ENCODE measurements at regions not wholly inside any gene's neighbourhood (a gene's known extent, or its start where the extent isn't known, plus 50 kb on each side); places are given as distances from the start of the nearest gene placed in this dataset.

DNA sequence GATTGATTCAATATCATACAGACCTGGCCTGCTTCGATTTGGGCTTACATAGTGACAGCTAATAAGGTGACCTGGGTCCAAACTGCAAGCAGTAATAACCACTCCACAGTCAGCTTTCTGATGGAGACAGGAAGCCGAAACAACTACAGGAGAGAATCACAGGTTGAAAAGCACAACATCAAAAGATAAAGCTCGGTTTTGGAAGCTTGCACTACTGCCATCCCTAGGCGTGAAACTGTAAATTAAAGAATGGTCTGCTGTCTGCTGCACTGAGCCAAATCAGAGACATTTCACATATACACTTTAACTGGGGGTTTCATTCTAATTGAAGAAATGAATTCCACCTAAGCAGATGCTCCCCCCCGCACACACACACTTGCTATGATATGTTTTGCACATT lies 116.3 kb downstream of the DHX15 start:
- POLR2A ChIA-PET (ENCODE audit: partially characterized antibody), result interaction anchor here (0.7 to 3.3 kb wide), 5 partner anchors 11 to 562 kb away, joined by 3 to 19 read pairs (median 3); no protein-coding TSS in a partner anchor
- TF ChIP-seq, protein P1, sequence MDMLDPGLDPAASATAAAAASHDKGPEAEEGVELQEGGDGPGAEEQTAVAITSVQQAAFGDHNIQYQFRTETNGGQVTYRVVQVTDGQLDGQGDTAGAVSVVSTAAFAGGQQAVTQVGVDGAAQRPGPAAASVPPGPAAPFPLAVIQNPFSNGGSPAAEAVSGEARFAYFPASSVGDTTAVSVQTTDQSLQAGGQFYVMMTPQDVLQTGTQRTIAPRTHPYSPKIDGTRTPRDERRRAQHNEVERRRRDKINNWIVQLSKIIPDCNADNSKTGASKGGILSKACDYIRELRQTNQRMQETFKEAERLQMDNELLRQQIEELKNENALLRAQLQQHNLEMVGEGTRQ (IDR thresholded peaks at IDR 0.05; ENCODE audit: low read length), result no peak
- TF ChIP-seq, protein P2, sequence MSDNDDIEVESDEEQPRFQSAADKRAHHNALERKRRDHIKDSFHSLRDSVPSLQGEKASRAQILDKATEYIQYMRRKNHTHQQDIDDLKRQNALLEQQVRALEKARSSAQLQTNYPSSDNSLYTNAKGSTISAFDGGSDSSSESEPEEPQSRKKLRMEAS (IDR thresholded peaks at IDR 0.05), result no peak
- TF ChIP-seq CEBPB (IDR thresholded peaks at IDR 0.05; ENCODE audit: low read depth, low read length) (no peak), SUZ12 (IDR thresholded peaks at IDR 0.05; ENCODE audit: low read length) (no peak), SP1 (IDR thresholded peaks at IDR 0.05; ENCODE audit: low read depth, low read length) (no peak), SIN3A (conservative IDR thresholded peaks at IDR 0.05 in 1 of 2, IDR thresholded peaks at IDR 0.05 in 1 of 2; ENCODE audit: low read depth in 1 of 2, low read length in 2 of 2) (no peak), CTBP2 (IDR thresholded peaks at IDR 0.05; ENCODE audit: borderline replicate concordance, insufficient read depth, insufficient read length, low read length) (no peak), RAD21 (IDR thresholded peaks at IDR 0.05 in 1 of 2, conservative IDR thresholded peaks at IDR 0.05 in 1 of 2; ENCODE audit: low read depth in 2 of 2, low read length in 2 of 2) (no peak)
- TF ChIP-seq, protein P3, sequence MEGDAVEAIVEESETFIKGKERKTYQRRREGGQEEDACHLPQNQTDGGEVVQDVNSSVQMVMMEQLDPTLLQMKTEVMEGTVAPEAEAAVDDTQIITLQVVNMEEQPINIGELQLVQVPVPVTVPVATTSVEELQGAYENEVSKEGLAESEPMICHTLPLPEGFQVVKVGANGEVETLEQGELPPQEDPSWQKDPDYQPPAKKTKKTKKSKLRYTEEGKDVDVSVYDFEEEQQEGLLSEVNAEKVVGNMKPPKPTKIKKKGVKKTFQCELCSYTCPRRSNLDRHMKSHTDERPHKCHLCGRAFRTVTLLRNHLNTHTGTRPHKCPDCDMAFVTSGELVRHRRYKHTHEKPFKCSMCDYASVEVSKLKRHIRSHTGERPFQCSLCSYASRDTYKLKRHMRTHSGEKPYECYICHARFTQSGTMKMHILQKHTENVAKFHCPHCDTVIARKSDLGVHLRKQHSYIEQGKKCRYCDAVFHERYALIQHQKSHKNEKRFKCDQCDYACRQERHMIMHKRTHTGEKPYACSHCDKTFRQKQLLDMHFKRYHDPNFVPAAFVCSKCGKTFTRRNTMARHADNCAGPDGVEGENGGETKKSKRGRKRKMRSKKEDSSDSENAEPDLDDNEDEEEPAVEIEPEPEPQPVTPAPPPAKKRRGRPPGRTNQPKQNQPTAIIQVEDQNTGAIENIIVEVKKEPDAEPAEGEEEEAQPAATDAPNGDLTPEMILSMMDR (IDR thresholded peaks at IDR 0.05; ENCODE audit: control extremely low read depth in 1 of 3, insufficient read depth in 1 of 3, low read depth in 1 of 3, low read length in 3 of 3), result no peak

More for the DNA sequence above, 116.3 kb downstream of the DHX15 start:
- FAIRE-seq, result no peak
- Histone ChIP-seq H4K20me1 (replicated peaks in 1 of 2; ENCODE audit: control insufficient read depth in 1 of 2, insufficient read depth in 2 of 2, low read length in 2 of 2) (peaks cover 0 to 1% of the 10 kb centered on the region in 2 experiments), H3K18ac (ENCODE audit: extremely low read depth, low read length) (no peak overlapping the region), H3K4me3 (ENCODE audit: extremely low read depth in 1 of 4, insufficient read depth in 2 of 4, low read depth in 3 of 4, low read length in 4 of 4) (no peak overlapping the region), H4K91ac (replicated peaks; ENCODE audit: insufficient read length, low read length) (no peak overlapping the region), H3K4ac (replicated peaks; ENCODE audit: insufficient read length, low read depth, low read length) (no peak overlapping the region), H3K9me3 (ENCODE audit: insufficient read depth in 2 of 2, low read depth in 1 of 2, low read length in 1 of 2) (no peaks in the 10 kb centered on the region), H3K56ac (replicated peaks; ENCODE audit: insufficient read length, low read depth, low read length) (no peak overlapping the region), H3K4me2 (ENCODE audit: insufficient read depth in 1 of 2, low read depth in 2 of 2, low read length in 2 of 2) (no peak overlapping the region), H2AFZ (ENCODE audit: low read length) (no peak overlapping the region), H2BK15ac (ENCODE audit: low read length) (no peak overlapping the region), H3K9ac (replicated peaks in 1 of 4; ENCODE audit: extremely low read depth in 1 of 4, low read depth in 3 of 4, low read length in 3 of 4) (no peak overlapping the region), H4K5ac (ENCODE audit: insufficient read length, low read depth, low read length) (no peak overlapping the region), H3K79me1 (ENCODE audit: low read depth, low read length) (no peaks in the 10 kb centered on the region), H3K23ac (ENCODE audit: insufficient read length) (no peak overlapping the region), H3K36me3 (ENCODE audit: control insufficient read depth in 2 of 4, insufficient read depth in 4 of 4, low read length in 3 of 4) (no peaks in the 10 kb centered on the region; a peak in 1 of 8 replicates), H2BK120ac (replicated peaks; ENCODE audit: low read depth, low read length) (no peak overlapping the region), H3K14ac (ENCODE audit: insufficient read length) (no peak overlapping the region), H3K27me3 (replicated peaks in 1 of 4; ENCODE audit: control insufficient read depth in 3 of 4, extremely low read depth in 1 of 4, insufficient read depth in 3 of 4, low read length in 3 of 4) (peaks cover 0 to 17% (median 8%) of the 10 kb centered on the region in 4 experiments; a peak in 6 of 7 replicates), H3K4me1 (replicated peaks in 1 of 4; ENCODE audit: control insufficient read depth in 3 of 4, insufficient read depth in 4 of 4, low read length in 3 of 4) (peaks cover 2 to 11% (median 6%) of the 10 kb centered on the region in 4 experiments), H2AK5ac (ENCODE audit: low read depth, low read length) (no peak overlapping the region), H3K79me2 (ENCODE audit: control insufficient read depth in 1 of 2, insufficient read depth in 2 of 2, low read length in 2 of 2) (no peaks in the 10 kb centered on the region), H2BK5ac (ENCODE audit: low read depth, low read length) (no peak overlapping the region), H3K23me2 (ENCODE audit: low read depth, low read length) (peaks cover 26% of the 10 kb centered on the region), H3K27ac (ENCODE audit: low read depth, low read length) (no peak overlapping the region), H2BK20ac (ENCODE audit: low read length) (no peak overlapping the region), H4K8ac (ENCODE audit: extremely low read depth, insufficient read depth, low read length) (no peak overlapping the region), H2BK12ac (ENCODE audit: low read depth, low read length) (no peak overlapping the region)
- 94% methylated on average over 5 of the region's 5 CpGs; no CpG with 5 or more reads in 1 of the 2 experiments for WGBS, 2 experiments (ENCODE audit: extremely low coverage in 1 of 2, insufficient coverage in 1 of 2, insufficient read length in 1 of 2, insufficient replicate concordance in 2 of 2, low coverage in 1 of 2, low lambda C conversion rate in 2 of 2, missing lambda C conversion rate in 1 of 2)
- DNase-seq (ENCODE audit: low read depth in 1 of 2, low spot score in 2 of 2), result no peak
- CTCF ChIA-PET (ENCODE audit: partially characterized antibody), result interaction anchor here (0.7 to 1.6 kb wide), 7 partner anchors 8 to 751 kb away, joined by 3 to 4 read pairs (median 3); no protein-coding TSS in a partner anchor
